ENCODE measurements at regions not wholly inside any gene's neighbourhood (a gene's known extent, or its start where the extent isn't known, plus 50 kb on each side); places are given as distances from the start of the nearest gene placed in this dataset.
"Not testable (repeated sequence)": the region's sequence is repeated elsewhere in the genome, so short reads cannot be mapped to it uniquely, and the experiment has no call there.

GRCh38 chr3:187995667-187996066 lies 158.3 kb upstream of the LPP start:
- no peak for DNase-seq (ENCODE audit: low spot score)
- no peak for FAIRE-seq

- no peak for FAIRE-seq
These were observed 157.3 kb upstream of the LPP start for GRCh38 chr3:187996609-187997008.

GRCh38 chr3:187997490-187997889 lies 156.5 kb upstream of the LPP start:
- no peak for DNase-seq (ENCODE audit: low spot score)
- no peak for FAIRE-seq

More at GRCh38 chr3:187996609-187997008, 157.3 kb upstream of the LPP start:
- no peak for DNase-seq (ENCODE audit: low spot score)

GRCh38 chr3:187997946-187998561 lies 155.9 kb upstream of the LPP start:
- DNase-seq (ENCODE audit: low spot score) (no peak), FAIRE-seq (no peak)

- FAIRE-seq (no peak), DNase-seq (ENCODE audit: low spot score) (no peak)
These were observed 155.3 kb upstream of the LPP start for GRCh38 chr3:187998611-187999010.

- DNase-seq (ENCODE audit: low spot score) (no peak), FAIRE-seq (no peak)
These were observed 154.1 kb upstream of the LPP start for GRCh38 chr3:187999821-188000220.

- DNase-seq (ENCODE audit: low spot score) (no peak), FAIRE-seq (no peak)
These were observed 153.5 kb upstream of the LPP start for GRCh38 chr3:188000361-188000861.

GRCh38 chr3:188001093-188001492 lies 152.9 kb upstream of the LPP start:
- DNase-seq (ENCODE audit: low spot score) (no peak), FAIRE-seq (no peak)

GRCh38 chr3:188001926-188002325 lies 152.0 kb upstream of the LPP start:
- DNase-seq (ENCODE audit: low spot score) (no peak), FAIRE-seq (no peak)

GRCh38 chr3:188002626-188003138 lies 151.3 kb upstream of the LPP start:
- FAIRE-seq (no peak), DNase-seq (ENCODE audit: low spot score) (no peak)

- DNase-seq (ENCODE audit: low spot score), result no peak
- FAIRE-seq, result no peak
These were observed 150.5 kb upstream of the LPP start for GRCh38 chr3:188003188-188004171.

GRCh38 chr3:188006726-188007393 lies 147.1 kb upstream of the LPP start:
- no peak for DNase-seq (ENCODE audit: low spot score)
- FAIRE-seq, result no peak

- DNase-seq (ENCODE audit: low spot score), result no peak
- no peak for FAIRE-seq
These were observed 146.1 kb upstream of the LPP start for GRCh38 chr3:188007897-188008296.

GRCh38 chr3:188008582-188009213 lies 145.3 kb upstream of the LPP start:
- FAIRE-seq, result no peak
- DNase-seq (ENCODE audit: low spot score), result no peak

- FAIRE-seq (no peak), DNase-seq (ENCODE audit: low spot score) (no peak)
These were observed 143.5 kb upstream of the LPP start for GRCh38 chr3:188010478-188010877.

GRCh38 chr3:188019727-188020126 lies 134.2 kb upstream of the LPP start:
- FAIRE-seq (no peak), DNase-seq (ENCODE audit: low spot score) (no peak)

GRCh38 chr3:188021041-188021440 lies 132.9 kb upstream of the LPP start:
- FAIRE-seq (no peak), DNase-seq (ENCODE audit: low spot score) (no peak)

GRCh38 chr3:188021502-188022040 lies 132.4 kb upstream of the LPP start:
- DNase-seq (ENCODE audit: low spot score), result no peak
- no peak for FAIRE-seq

GRCh38 chr3:188022902-188023301 lies 131.1 kb upstream of the LPP start:
- DNase-seq (ENCODE audit: low spot score); FAIRE-seq: not testable (repeated sequence)

GRCh38 chr3:188025555-188025954 lies 128.4 kb upstream of the LPP start:
- DNase-seq (ENCODE audit: low spot score) (no peak), FAIRE-seq (no peak)

Data from urothelium cell line (cell line).